H1 (cell line): ENCODE measurements at regions not wholly inside any gene's neighbourhood (a gene's known extent, or its start where the extent isn't known, plus 50 kb on each side); places are given as distances from the start of the nearest gene placed in this dataset.
"Not testable (repeated sequence)": the region's sequence is repeated elsewhere in the genome, so short reads cannot be mapped to it uniquely, and the experiment has no call there.

ENCODE experiments used
- CTCF ChIA-PET: fragments of 300-600 bp; sonication (Branson Sonifier 250); formaldehyde crosslinking; loops from one replicate; lab custom pipeline; 2021; ENCODE audit not compliant: partially characterized antibody; lab: Charles Lee
- POLR2A ChIA-PET: fragments of 300-600 bp; sonication (Branson Sonifier 250); formaldehyde crosslinking; loops from one replicate; lab custom pipeline; 2021; ENCODE audit warnings: inconsistent platforms; ENCODE audit not compliant: partially characterized antibody; lab: Charles Lee
- DNase-seq, 2 experiments: peaks; one replicate each; pipeline versions ENCODE4 v3.0.0 to v3.0.0-alpha.2; 2010 to 2022; ENCODE audit warnings: low spot score in 2 of 2, low read depth in 1 of 2, mixed read lengths in 1 of 2
- FAIRE-seq: peaks from 2 replicates; lab custom pipeline; 2011; peaks lifted over from hg19 to GRCh38; lab: Jason Lieb, UNC
- H2AFZ ChIP-seq: 2 replicates; pipeline ENCODE4 v1.8.1; 2012; ENCODE audit warnings: low read length, inconsistent platforms
- H2AK5ac ChIP-seq: 2 replicates; pipeline ENCODE4 v1.6.1; 2013; ENCODE audit warnings: low read depth, low read length
- H2BK120ac ChIP-seq: replicated peaks from 2 replicates; pipeline ENCODE3; 2013; ENCODE audit warnings: low read depth, low read length, inconsistent platforms
- H2BK12ac ChIP-seq: 2 replicates; pipeline ENCODE4 v1.6.1; 2013; ENCODE audit warnings: low read depth, low read length
- H2BK15ac ChIP-seq: 2 replicates; pipeline ENCODE4 v1.6.1; 2013; ENCODE audit warnings: low read length
- H2BK20ac ChIP-seq: 2 replicates; pipeline ENCODE4 v1.6.1; 2013; ENCODE audit warnings: low read length
- H2BK5ac ChIP-seq: 2 replicates; pipeline ENCODE4 v1.6.1; 2013; ENCODE audit warnings: low read depth, low read length
- H3K14ac ChIP-seq: 2 replicates; pipeline ENCODE4 v1.6.1; 2013; ENCODE audit warnings: inconsistent platforms; ENCODE audit not compliant: insufficient read length
- H3K18ac ChIP-seq: 2 replicates; pipeline ENCODE4 v1.6.1; 2013; ENCODE audit warnings: low read length; ENCODE audit errors: extremely low read depth
- H3K23ac ChIP-seq: 2 replicates; pipeline ENCODE4 v1.6.1; 2013; ENCODE audit warnings: inconsistent platforms; ENCODE audit not compliant: insufficient read length
- H3K23me2 ChIP-seq: 2 replicates; pipeline ENCODE4 v1.6.1; 2013; ENCODE audit warnings: low read depth, low read length
- H3K27ac ChIP-seq: 2 replicates; pipeline ENCODE4 v1.6.1; 2011; ENCODE audit warnings: low read depth, low read length, inconsistent platforms
- H3K27me3 ChIP-seq, 4 experiments: replicated peaks in 1 of 4; 1 replicate in 1 of 4; 2 replicates in 3 of 4; pipeline versions ENCODE4 v1.6.1 to v1.8.1; 2011 to 2013; ENCODE audit warnings: low read length in 3 of 4, mild to moderate bottlenecking in 3 of 4, inconsistent platforms in 2 of 4, mixed read lengths in 2 of 4, moderate library complexity in 1 of 4; ENCODE audit not compliant: control insufficient read depth in 3 of 4, insufficient read depth in 3 of 4; ENCODE audit errors: extremely low read depth in 1 of 4
- H3K36me3 ChIP-seq, 4 experiments: 2 replicates each; pipeline versions ENCODE4 v1.6.1 to v1.8.1; 2011 to 2013; ENCODE audit warnings: mild to moderate bottlenecking in 4 of 4, low read length in 3 of 4, moderate library complexity in 2 of 4, control low read depth in 1 of 4, inconsistent platforms in 1 of 4; ENCODE audit not compliant: insufficient read depth in 4 of 4, control insufficient read depth in 2 of 4
- H3K4ac ChIP-seq: replicated peaks from 2 replicates; pipeline ENCODE3; 2013; ENCODE audit warnings: low read length, low read depth, mixed read lengths, inconsistent platforms; ENCODE audit not compliant: insufficient read length
- H3K4me1 ChIP-seq, 4 experiments: replicated peaks in 1 of 4; 1 replicate in 1 of 4; 2 replicates in 3 of 4; pipeline versions ENCODE4 v1.6.1 to v1.8.1; 2011 to 2013; ENCODE audit warnings: low read length in 3 of 4, inconsistent platforms in 2 of 4, mixed read lengths in 1 of 4; ENCODE audit not compliant: insufficient read depth in 4 of 4, control insufficient read depth in 3 of 4
- H3K4me2 ChIP-seq, 2 experiments: 2 replicates each; pipeline versions ENCODE4 v1.6.1 to v1.8.1; 2011 to 2013; ENCODE audit warnings: low read depth in 2 of 2, low read length in 2 of 2, control low read depth in 1 of 2, inconsistent platforms in 1 of 2, mild to moderate bottlenecking in 1 of 2; ENCODE audit not compliant: insufficient read depth in 1 of 2
- H3K4me3 ChIP-seq, 4 experiments: fragments of 200-600, 300-600 bp in 1 of 4; sonication (generic), shearing (Covaris generic), sonication (Bioruptor Twin) in 1 of 4; 2 replicates each; pipeline versions ENCODE4 v1.5.1 to v1.8.1; 2011 to 2016; ENCODE audit warnings: low read length in 4 of 4, low read depth in 3 of 4, control low read depth in 2 of 4, inconsistent platforms in 2 of 4, mild to moderate bottlenecking in 2 of 4, mixed read lengths in 1 of 4, moderate library complexity in 1 of 4; ENCODE audit not compliant: insufficient read depth in 2 of 4; ENCODE audit errors: extremely low read depth in 1 of 4
- H3K56ac ChIP-seq: replicated peaks from 2 replicates; pipeline ENCODE3; 2013; ENCODE audit warnings: low read depth, mild to moderate bottlenecking, mixed read lengths, low read length, inconsistent platforms; ENCODE audit not compliant: insufficient read length
- H3K79me1 ChIP-seq: 2 replicates; pipeline ENCODE4 v1.6.1; 2013; ENCODE audit warnings: low read depth, low read length, control low read depth
- H3K79me2 ChIP-seq, 2 experiments: 2 replicates each; pipeline versions ENCODE4 v1.6.1 to v1.8.1; 2012 to 2013; ENCODE audit warnings: low read length in 2 of 2, mild to moderate bottlenecking in 2 of 2, inconsistent platforms in 1 of 2; ENCODE audit not compliant: insufficient read depth in 2 of 2, control insufficient read depth in 1 of 2
- H3K9ac ChIP-seq, 4 experiments: replicated peaks in 1 of 4; 1 replicate in 1 of 4; 2 replicates in 3 of 4; pipeline versions ENCODE4 v1.6.1 to v1.8.1; 2011 to 2013; ENCODE audit warnings: low read depth in 3 of 4, low read length in 3 of 4, control low read depth in 2 of 4, mild to moderate bottlenecking in 2 of 4, moderate library complexity in 2 of 4, inconsistent platforms in 1 of 4; ENCODE audit errors: extremely low read depth in 1 of 4
- H3K9me3 ChIP-seq, 2 experiments: 2 replicates each; pipeline versions ENCODE4 v1.6.1 to v1.8.1; 2012 to 2013; ENCODE audit warnings: mild to moderate bottlenecking in 2 of 2, moderate library complexity in 2 of 2, control low read depth in 1 of 2, inconsistent platforms in 1 of 2, low read depth in 1 of 2, low read length in 1 of 2, mixed read lengths in 1 of 2; ENCODE audit not compliant: insufficient read depth in 2 of 2
- H4K20me1 ChIP-seq, 2 experiments: replicated peaks in 1 of 2; 2 replicates each; pipeline versions ENCODE3 to v1.8.1; 2011 to 2013; ENCODE audit warnings: inconsistent platforms in 2 of 2, low read length in 2 of 2, mild to moderate bottlenecking in 1 of 2; ENCODE audit not compliant: insufficient read depth in 2 of 2, control insufficient read depth in 1 of 2
- H4K5ac ChIP-seq: 2 replicates; pipeline ENCODE4 v1.6.1; 2013; ENCODE audit warnings: low read length, low read depth, mixed read lengths, inconsistent platforms; ENCODE audit not compliant: insufficient read length
- H4K8ac ChIP-seq: 2 replicates; pipeline ENCODE4 v1.8.0; 2013; ENCODE audit warnings: mild to moderate bottlenecking, moderate library complexity, low read length, inconsistent platforms; ENCODE audit not compliant: insufficient read depth; ENCODE audit errors: extremely low read depth
- H4K91ac ChIP-seq: replicated peaks from 2 replicates; pipeline ENCODE3; 2013; ENCODE audit warnings: low read length, mixed read lengths, inconsistent platforms; ENCODE audit not compliant: insufficient read length
- MAX ChIP-seq: IDR thresholded peaks from 2 replicates; pipeline ENCODE4 v1.6.1; 2012; ENCODE audit warnings: inconsistent platforms
- SP2 ChIP-seq: IDR thresholded peaks from 2 replicates; pipeline ENCODE4 v1.6.1; 2012; ENCODE audit warnings: mild to moderate bottlenecking, low read length, inconsistent platforms
- WGBS, 2 experiments: shearing (Covaris generic) in 1 of 2; methylation state at CpG; one replicate each; pipeline versions ENCODE4 v1.1.6 to v1.1.7; 2013 to 2015; ENCODE audit warnings: low lambda C conversion rate in 2 of 2, mixed read lengths in 2 of 2, inconsistent platforms in 1 of 2, low coverage in 1 of 2, missing lambda C conversion rate in 1 of 2; ENCODE audit not compliant: insufficient replicate concordance in 2 of 2, insufficient coverage in 1 of 2, insufficient read length in 1 of 2; ENCODE audit errors: extremely low coverage in 1 of 2, missing lambda C conversion rate in 1 of 2; 5-methylcytosine and 5-hydroxymethylcytosine counted together

- TF ChIP-seq MAX (no peak), SP2 (no peak)
Measured at GRCh38 chr17:16872351-16873173, 99.4 kb downstream of the TNFRSF13B start (continued).

- H3K9ac ChIP-seq, H2BK20ac ChIP-seq, H3K4ac ChIP-seq, DNase-seq, H3K27me3 ChIP-seq, H2BK12ac ChIP-seq, H3K79me2 ChIP-seq, H3K18ac ChIP-seq, H2AFZ ChIP-seq, H2BK120ac ChIP-seq, H2AK5ac ChIP-seq, H4K8ac ChIP-seq, FAIRE-seq, H4K5ac ChIP-seq, H3K23ac ChIP-seq, H3K4me2 ChIP-seq, H3K23me2 ChIP-seq, H2BK15ac ChIP-seq, H3K56ac ChIP-seq, CTCF ChIA-PET, H3K79me1 ChIP-seq, H3K14ac ChIP-seq, H4K20me1 ChIP-seq, POLR2A ChIA-PET, H3K27ac ChIP-seq, H2BK5ac ChIP-seq, H3K4me1 ChIP-seq, H3K9me3 ChIP-seq, H3K4me3 ChIP-seq, H4K91ac ChIP-seq, H3K36me3 ChIP-seq: not testable (repeated sequence)
- 86% methylated on average over 17 of the region's 17 CpGs; no CpG with 5 or more reads in 1 of the 2 experiments for WGBS, 2 experiments
Measured at GRCh38 chr17:16871446-16872190, 100.3 kb downstream of the TNFRSF13B start.
